PC-9 (cell line): ENCODE measurements at regions not wholly inside any gene's neighbourhood (a gene's known extent, or its start where the extent isn't known, plus 50 kb on each side); places are given as distances from the start of the nearest gene placed in this dataset.

Experiments
- EZH2 ChIP-seq: fragments of 200-600 bp; sonication (generic); IDR thresholded peaks from 2 replicates; pipeline ENCODE4 v1.8.0; 2017; ENCODE audit warnings: antibody characterized with exemption, low read depth
- TF ChIP-seq, protein P1 (sequence below): fragments of 200-600 bp; sonication (generic); conservative IDR thresholded peaks from 2 replicates; pipeline ENCODE4 v1.6.1; 2017; ENCODE audit warnings: mixed run types, antibody characterized with exemption, mild to moderate bottlenecking, moderate library complexity

DNA sequence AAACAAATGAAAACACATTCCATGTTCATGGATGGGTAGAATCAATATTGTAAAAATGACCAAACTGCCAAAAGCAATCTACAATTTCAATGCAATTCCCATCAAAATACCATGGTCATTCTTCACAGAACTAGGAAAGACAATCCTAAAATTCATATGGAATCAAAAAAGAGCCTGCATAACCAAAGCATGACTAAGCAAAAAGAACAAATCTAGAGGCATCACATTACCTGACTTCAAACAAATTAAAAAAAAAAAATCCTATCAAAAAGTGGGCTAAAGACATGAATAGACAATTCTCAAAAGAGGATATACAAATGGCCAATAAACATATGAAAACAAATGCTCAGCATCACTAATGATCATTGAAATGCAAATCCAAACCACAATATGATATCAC, 297.5 kb downstream of the NAF1 start:
- TF ChIP-seq, protein P1, sequence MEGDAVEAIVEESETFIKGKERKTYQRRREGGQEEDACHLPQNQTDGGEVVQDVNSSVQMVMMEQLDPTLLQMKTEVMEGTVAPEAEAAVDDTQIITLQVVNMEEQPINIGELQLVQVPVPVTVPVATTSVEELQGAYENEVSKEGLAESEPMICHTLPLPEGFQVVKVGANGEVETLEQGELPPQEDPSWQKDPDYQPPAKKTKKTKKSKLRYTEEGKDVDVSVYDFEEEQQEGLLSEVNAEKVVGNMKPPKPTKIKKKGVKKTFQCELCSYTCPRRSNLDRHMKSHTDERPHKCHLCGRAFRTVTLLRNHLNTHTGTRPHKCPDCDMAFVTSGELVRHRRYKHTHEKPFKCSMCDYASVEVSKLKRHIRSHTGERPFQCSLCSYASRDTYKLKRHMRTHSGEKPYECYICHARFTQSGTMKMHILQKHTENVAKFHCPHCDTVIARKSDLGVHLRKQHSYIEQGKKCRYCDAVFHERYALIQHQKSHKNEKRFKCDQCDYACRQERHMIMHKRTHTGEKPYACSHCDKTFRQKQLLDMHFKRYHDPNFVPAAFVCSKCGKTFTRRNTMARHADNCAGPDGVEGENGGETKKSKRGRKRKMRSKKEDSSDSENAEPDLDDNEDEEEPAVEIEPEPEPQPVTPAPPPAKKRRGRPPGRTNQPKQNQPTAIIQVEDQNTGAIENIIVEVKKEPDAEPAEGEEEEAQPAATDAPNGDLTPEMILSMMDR = no peak
- TF ChIP-seq EZH2 = no peak
